ENCODE measurements at regions not wholly inside any gene's neighbourhood (a gene's known extent, or its start where the extent isn't known, plus 50 kb on each side); places are given as distances from the start of the nearest gene placed in this dataset.

- TF ChIP-seq CTCF (IDR thresholded peaks at IDR 0.05; ENCODE audit: poor library complexity, severe bottlenecking): no peak
- TF ChIP-seq REST (IDR thresholded peaks at IDR 0.05; ENCODE audit: borderline replicate concordance): no peak
These were observed 162.0 kb upstream of the HABP2 start for GRCh38 chr10:113390896-113391295.
